Fibroblast of skin of right biceps (primary cell): ENCODE measurements at regions not wholly inside any gene's neighbourhood (a gene's known extent, or its start where the extent isn't known, plus 50 kb on each side); places are given as distances from the start of the nearest gene placed in this dataset.
"Not testable (repeated sequence)": the region's sequence is repeated elsewhere in the genome, so short reads cannot be mapped to it uniquely, and the experiment has no call there.

Source experiments
- DNase-seq: peaks from one replicate; pipeline ENCODE4 v3.0.0-alpha.2; 2013

GRCh38 chr6:137787016-137787415 lies 80.0 kb upstream of the TNFAIP3 start:
- peak; percentile 53 for DNase-seq

DNA sequence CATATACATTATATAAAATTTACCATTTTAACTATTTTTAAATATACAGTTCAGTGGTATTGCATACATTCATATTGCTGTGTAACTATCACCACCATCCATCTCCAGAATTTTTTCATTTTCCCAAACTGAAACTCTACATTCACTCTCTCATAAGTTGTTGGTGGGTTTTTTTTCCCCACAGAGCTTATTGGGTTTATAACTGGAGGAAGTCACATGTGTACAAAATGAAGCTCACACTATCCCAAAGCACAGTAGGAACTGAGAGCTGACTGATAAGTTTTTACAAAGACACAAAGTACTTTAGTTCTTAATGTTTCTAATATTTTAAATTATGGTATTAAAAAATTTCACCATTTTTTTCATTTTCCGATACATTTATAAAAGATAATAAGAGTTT lies 78.8 kb upstream of the TNFAIP3 start:
- no peak for DNase-seq

GRCh38 chr6:137791281-137792159 lies 75.5 kb upstream of the TNFAIP3 start:
- no peak for DNase-seq

- no peak for DNase-seq
Measured at GRCh38 chr6:137792160-137793033, 74.7 kb upstream of the TNFAIP3 start.

DNA sequence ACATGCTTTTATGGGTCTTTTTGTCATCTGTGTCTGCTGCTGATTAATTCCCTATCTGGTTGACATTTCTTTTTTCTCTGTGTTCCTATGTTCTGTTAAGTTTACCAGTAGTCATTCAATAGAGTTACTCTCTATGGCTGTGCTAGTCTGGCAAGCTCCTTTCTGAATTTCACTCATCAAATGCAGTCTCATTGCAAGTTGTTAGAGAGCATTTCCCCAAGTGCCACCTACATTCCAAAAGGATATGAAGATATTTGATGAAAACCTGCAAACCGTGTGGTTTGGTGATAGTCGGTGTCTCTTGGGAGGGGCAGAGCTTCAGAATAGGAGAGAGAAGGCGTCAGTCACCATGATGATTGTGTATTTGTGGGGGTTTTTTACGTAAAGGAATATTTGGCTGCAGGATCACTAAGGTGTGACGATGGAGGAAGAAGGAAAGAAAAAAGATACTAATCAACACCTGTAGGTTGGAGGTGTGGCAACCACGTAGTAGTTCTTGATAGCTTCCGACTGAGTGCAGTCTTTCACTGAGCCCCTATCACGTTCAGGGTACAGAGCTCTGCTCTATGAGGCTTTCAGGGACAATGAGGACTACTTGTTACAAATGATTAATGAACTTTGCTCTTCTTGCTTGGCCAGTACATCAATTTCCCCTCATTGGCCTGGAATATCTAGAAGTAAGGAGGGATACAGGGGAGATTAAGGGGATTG lies 73.1 kb upstream of the TNFAIP3 start:
- no peak for DNase-seq

DNA sequence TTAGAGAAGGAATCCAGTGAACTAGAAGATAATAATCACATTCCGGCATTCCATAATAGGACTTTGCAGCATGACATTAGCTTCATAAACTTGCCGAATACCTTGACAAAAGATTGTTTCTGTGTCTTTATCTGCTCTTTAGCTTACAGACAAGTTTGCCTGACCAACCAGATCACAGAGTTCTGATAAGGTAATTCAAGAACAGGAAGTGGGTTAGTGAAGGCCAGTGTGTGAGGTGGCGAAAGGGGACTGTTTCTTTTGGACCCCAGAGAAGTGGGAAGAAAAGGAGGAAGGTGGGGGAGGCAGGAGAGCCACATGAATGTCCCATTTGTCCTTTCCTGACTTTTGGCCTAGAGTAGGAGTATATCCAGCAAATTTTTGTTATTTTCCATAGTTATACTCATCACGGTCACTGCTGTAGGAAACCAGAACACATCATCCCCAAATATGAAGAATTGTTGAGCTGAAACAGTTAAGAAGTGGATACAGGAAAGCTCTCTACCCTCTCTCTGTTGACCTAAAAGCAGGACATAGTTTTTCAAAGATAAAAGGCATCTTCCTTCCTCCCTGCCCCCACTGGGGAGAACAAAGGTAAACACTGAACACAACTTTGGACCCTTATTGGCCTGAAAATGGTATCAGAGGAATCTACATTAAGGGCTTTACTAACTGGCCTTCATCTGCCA lies 72.4 kb upstream of the TNFAIP3 start:
- DNase-seq, result no peak

- no peak for DNase-seq
Measured at GRCh38 chr6:137795501-137795900, 71.6 kb upstream of the TNFAIP3 start.

GRCh38 chr6:137798261-137798660 lies 68.8 kb upstream of the TNFAIP3 start:
- DNase-seq, result no peak

DNA sequence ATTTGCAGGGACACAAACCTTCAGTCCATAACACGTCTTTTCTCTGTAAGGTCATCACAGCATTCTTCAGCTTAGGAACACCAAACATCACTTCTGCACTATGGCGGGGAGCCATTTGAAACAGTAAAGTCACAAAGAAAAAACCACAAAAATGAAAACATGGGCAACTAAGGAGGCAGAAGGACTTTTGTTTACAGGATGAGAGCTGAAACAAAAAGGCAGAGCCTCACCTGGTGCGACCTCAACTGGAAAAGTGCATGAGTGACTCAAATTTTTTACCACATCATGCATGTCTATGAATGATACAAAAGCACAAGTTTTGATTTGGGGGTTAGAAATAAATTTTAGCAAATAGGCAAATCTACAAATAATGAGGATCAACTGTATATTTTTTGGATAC lies 68.2 kb upstream of the TNFAIP3 start:
- DNase-seq, result no peak

DNA sequence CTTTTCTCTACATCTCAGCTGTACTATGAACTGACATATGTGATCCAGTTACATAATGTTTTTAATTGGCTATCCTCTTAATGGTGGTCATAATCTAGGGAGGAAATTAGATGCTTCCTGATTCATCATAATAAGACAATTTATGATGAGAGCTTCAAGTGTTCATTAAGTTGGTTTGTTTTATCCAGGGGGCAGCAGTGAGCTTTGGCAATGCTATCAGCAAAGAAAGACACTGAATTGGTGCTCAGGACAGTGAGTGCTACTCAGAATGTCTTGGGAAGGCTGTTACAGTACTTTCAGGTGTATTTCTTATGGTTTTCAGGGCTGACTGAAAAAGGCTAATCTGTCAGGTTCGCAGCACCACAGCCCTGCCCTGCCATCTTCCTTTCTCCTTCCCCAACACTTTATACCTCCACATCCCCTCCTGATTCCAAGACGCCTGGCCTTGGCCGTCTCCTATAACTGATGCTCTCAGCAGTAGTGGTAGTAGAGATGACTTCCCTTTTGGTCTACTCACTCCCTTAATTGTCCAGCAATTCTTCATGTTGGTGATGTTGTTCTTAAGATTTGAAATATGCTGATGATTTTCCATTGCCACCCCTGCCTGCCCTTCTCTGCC lies 67.0 kb upstream of the TNFAIP3 start:
- DNase-seq, result peak; percentile 64

DNA sequence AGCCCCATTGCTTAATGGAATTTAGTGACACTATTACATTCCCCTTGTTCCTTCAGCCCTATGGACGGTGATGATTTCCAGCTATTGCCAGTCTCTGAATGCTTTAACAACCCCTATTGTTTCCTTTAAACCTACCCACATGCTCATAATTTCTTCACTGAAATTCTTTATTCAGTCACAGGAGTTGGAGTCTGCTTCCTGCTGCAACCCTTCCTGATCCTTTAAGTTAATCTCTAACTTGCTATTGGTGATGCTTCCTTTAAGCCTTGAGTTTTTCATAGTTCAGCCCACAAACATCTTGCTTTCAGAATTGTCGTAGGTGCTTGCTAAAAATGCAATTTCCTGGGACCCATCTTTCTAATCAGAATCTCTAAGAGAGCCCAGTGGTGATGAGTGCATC lies 66.3 kb upstream of the TNFAIP3 start:
- no peak for DNase-seq

- no peak for DNase-seq
Measured at GRCh38 chr6:137801352-137802114, 65.5 kb upstream of the TNFAIP3 start.

DNA sequence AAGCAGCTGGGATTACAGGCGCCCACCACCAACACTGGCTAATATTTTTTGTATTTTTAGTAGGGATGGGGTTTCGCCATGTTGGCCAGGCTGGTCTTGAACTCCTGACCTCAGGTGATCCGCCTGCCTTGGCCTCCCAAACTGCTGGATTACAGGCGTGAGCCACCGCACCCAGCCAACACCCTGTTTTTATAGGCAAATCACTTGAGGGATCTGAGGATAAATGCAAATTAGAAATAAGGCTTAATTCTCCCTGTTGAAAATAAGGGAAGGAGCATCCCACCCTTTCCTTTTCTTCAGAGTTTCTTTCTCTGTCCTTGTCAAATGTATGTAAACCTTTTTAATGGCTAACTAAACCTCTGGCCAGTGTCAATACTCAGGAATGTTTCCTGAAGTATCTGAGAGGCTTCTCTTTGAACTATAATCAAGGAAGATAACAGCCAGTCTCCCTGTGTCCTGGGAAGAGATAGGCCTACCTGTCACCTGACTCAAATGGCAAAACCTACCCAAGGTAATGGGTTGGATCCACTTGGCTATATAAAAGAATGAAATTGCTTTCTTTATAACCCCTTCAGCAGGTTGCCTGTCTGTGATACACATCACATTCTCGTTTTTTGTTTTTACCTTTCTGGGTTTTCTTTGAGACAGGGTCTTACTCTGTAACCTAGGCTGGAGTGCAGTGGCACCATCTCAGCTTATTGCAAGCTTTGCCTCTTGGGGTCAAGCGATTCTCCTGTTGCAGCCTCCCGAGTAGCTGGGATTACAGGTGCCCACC lies 64.5 kb upstream of the TNFAIP3 start:
- DNase-seq, result no peak

- peak; percentile 23 for DNase-seq
Measured at GRCh38 chr6:137804637-137805036, 62.4 kb upstream of the TNFAIP3 start.

GRCh38 chr6:137805622-137806021 lies 61.4 kb upstream of the TNFAIP3 start:
- no peak for DNase-seq

GRCh38 chr6:137806914-137807682 lies 60.0 kb upstream of the TNFAIP3 start:
- DNase-seq, result no peak

DNA sequence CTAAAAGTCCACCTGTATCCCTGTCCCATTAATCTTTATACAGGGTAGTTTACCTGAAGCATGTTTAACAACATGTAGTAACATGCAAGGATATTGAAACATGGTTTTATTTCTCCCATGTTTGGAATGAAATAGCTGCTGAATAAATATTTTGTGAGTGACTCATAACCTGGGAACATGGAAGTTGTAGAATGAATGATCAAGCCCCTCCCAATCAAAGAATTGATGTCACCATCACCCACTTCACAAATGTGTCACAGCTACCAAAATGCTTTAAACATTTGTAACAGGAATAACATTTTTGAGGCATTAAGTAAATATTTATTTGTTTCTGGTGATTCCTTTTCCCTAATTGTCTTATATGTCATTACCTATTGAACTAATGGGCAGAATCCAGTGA lies 58.9 kb upstream of the TNFAIP3 start:
- peak; percentile 88 for DNase-seq

DNA sequence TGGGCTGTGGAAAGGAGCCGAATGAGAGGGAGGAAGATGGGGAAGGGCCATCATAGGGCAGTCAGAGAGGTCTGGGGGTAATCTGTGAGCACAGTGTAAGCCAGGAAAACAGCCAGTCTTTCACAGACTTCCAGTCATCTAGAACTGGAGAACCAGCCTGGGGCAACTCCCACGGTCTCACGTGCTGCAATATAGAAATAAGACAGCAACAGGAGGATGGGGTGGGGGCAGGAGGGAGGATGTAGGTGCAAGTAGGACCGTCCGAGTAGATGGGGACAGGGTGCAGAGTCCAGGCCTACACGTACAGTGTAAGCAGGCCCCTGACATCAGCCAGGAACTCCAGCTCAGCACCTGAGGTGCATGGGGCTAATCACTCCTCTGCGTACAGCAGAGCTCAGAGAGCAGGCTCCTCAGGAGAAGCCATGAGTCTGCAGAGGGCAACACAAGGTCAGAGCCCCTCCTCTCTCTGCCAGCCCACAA lies 58.2 kb upstream of the TNFAIP3 start:
- DNase-seq, result no peak

DNA sequence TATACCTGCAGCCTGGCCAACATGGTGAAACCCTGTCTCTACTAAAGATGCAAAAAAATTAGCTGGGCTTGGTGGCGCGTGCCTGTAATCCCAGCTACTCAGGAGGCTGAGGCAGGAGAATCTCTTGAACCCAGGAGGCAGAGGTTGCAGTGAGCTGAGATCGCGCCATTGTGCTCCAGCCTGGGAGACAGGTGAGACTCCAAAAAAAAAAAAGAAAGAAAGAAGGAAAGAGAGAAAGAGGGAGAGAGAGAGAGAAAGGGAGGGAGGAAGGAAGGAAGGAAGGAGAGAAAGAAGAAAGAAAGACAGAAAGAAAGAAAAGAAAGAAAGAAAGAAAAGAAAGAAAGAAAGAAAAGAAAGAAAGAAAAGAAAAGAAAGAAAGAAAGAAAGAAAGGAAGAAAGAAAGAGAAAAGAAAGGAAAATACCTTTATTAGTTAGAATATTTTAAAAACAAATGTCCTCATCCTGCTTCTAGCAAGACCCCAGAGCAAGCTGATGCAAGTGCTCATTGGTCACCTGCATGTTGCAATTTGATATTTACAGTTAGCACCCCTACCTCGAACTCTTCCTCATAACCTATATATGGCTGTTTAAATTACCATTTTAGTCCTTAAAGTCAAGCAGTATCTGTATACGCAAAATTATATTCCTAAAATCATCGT lies 57.0 kb upstream of the TNFAIP3 start:
- not testable (repeated sequence) for DNase-seq
